Stomach (tissue), 4 donors: ENCODE measurements at regions not wholly inside any gene's neighbourhood (a gene's known extent, or its start where the extent isn't known, plus 50 kb on each side); places are given as distances from the start of the nearest gene placed in this dataset.
"Not testable (repeated sequence)": the region's sequence is repeated elsewhere in the genome, so short reads cannot be mapped to it uniquely, and the experiment has no call there.

Experiments used
- CTCF ChIP-seq, 7 experiments: fragments of 450-650 bp in 4 of 7; fragments of 200-600 bp in 3 of 7; sonication (generic) in 3 of 7; IDR thresholded peaks; one replicate each; pipeline ENCODE4 v1.5.1; 2016 to 2019; ENCODE audit warnings: antibody characterized with exemption in 7 of 7, control low read depth in 2 of 7, mild to moderate bottlenecking in 1 of 7
- POLR2A ChIP-seq, 4 donors: fragments of 450-650 bp; IDR thresholded peaks; one replicate each; pipeline ENCODE4 v1.6.1; 2016; ENCODE audit warnings: antibody characterized with exemption in 4 of 4, control low read depth in 2 of 4, mild to moderate bottlenecking in 1 of 4, moderate library complexity in 1 of 4

GRCh38 chr1:206333316-206333715 lies 130.0 kb downstream of the SRGAP2 start:
- not testable (repeated sequence) for TF ChIP-seq CTCF, POLR2A (IDR thresholded peaks at IDR 0.05)
